WTC11 (cell line): ENCODE measurements at regions not wholly inside any gene's neighbourhood (a gene's known extent, or its start where the extent isn't known, plus 50 kb on each side); places are given as distances from the start of the nearest gene placed in this dataset.
A peak's percentile ranks its signal among the peaks of the same experiment; 100 is the strongest.

ENCODE experiments used
- ATF2 ChIP-seq: sonication (generic); formaldehyde crosslinking; IDR thresholded peaks from 2 replicates; pipeline ENCODE4 v1.8.1; 2022; ENCODE audit warnings: low read depth, missing genetic modification reagents, borderline replicate concordance
- CREB1 ChIP-seq: sonication (generic); formaldehyde crosslinking; IDR thresholded peaks from 2 replicates; pipeline ENCODE4 v1.8.0; 2023; ENCODE audit warnings: mild to moderate bottlenecking, missing genetic modification reagents
- CREM ChIP-seq: sonication (generic); formaldehyde crosslinking; IDR thresholded peaks from 2 replicates; pipeline ENCODE4 v1.8.1; 2022; ENCODE audit warnings: mild to moderate bottlenecking, missing genetic modification reagents, moderate library complexity
- CTCF ChIP-seq: fragments of 200-600 bp; IDR thresholded peaks from 2 replicates; pipeline ENCODE4 v1.8.0; 2022; ENCODE audit warnings: antibody characterized with exemption
- ESRRA ChIP-seq: sonication (generic); formaldehyde crosslinking; IDR thresholded peaks from 2 replicates; pipeline ENCODE4 v1.8.1; 2022; ENCODE audit warnings: mild to moderate bottlenecking, missing genetic modification reagents, borderline replicate concordance
- ETV6 ChIP-seq: sonication (generic); formaldehyde crosslinking; IDR thresholded peaks from 2 replicates; pipeline ENCODE4 v1.8.1; 2022; ENCODE audit warnings: mild to moderate bottlenecking, missing genetic modification reagents
- FOXK1 ChIP-seq: sonication (generic); formaldehyde crosslinking; IDR thresholded peaks from 2 replicates; pipeline ENCODE4 v1.8.0; 2022; ENCODE audit warnings: mild to moderate bottlenecking, moderate library complexity, missing genetic modification reagents
- HMGXB4 ChIP-seq: sonication (generic); formaldehyde crosslinking; IDR thresholded peaks from 2 replicates; pipeline ENCODE4 v1.8.1; 2023; ENCODE audit warnings: mild to moderate bottlenecking, moderate library complexity, missing genetic modification reagents
- SMAD3 ChIP-seq: sonication (generic); formaldehyde crosslinking; IDR thresholded peaks from 2 replicates; pipeline ENCODE4 v1.8.0; 2022; ENCODE audit warnings: missing genetic modification reagents, mild to moderate bottlenecking, borderline replicate concordance
- TEAD4 ChIP-seq: sonication (generic); formaldehyde crosslinking; IDR thresholded peaks from 2 replicates; pipeline ENCODE4 v1.8.0; 2022; ENCODE audit warnings: mild to moderate bottlenecking, missing genetic modification reagents
- TP53 ChIP-seq: sonication (generic); formaldehyde crosslinking; IDR thresholded peaks from 2 replicates; pipeline ENCODE4 v1.8.1; 2023; ENCODE audit warnings: mild to moderate bottlenecking, missing genetic modification reagents
- ZNF423 ChIP-seq: fragments of 250-450 bp; sonication (Bioruptor Pico); IDR thresholded peaks from 2 replicates; pipeline ENCODE4 v2.1.2; 2022; ENCODE audit warnings: mild to moderate bottlenecking, moderate library complexity
- ZNF512 ChIP-seq: sonication (generic); formaldehyde crosslinking; IDR thresholded peaks from 2 replicates; pipeline ENCODE4 v1.8.1; 2022; ENCODE audit warnings: missing genetic modification reagents, borderline replicate concordance

- TF ChIP-seq ZNF512 (no peak), CTCF (no peak), FOXK1 (no peak), CREM (CRISPR knock-in tag) (no peak), HMGXB4 (CRISPR knock-in tag) (no peak), TEAD4 (CRISPR knock-in tag) (peak; percentile 92), ETV6 (CRISPR knock-in tag) (no peak), ESRRA (CRISPR knock-in tag) (no peak), ZNF423 (no peak; the same call in 1 of the 2 replicates), SMAD3 (CRISPR knock-in tag) (no peak), CREB1 (CRISPR knock-in tag) (no peak), TP53 (CRISPR knock-in tag) (no peak), ATF2 (CRISPR knock-in tag) (no peak)
These were observed 705.7 kb downstream of the CETN3 start for GRCh38 chr5:89703817-89704216.
